ENCODE measurements at regions not wholly inside any gene's neighbourhood (a gene's known extent, or its start where the extent isn't known, plus 50 kb on each side); places are given as distances from the start of the nearest gene placed in this dataset.

DNA sequence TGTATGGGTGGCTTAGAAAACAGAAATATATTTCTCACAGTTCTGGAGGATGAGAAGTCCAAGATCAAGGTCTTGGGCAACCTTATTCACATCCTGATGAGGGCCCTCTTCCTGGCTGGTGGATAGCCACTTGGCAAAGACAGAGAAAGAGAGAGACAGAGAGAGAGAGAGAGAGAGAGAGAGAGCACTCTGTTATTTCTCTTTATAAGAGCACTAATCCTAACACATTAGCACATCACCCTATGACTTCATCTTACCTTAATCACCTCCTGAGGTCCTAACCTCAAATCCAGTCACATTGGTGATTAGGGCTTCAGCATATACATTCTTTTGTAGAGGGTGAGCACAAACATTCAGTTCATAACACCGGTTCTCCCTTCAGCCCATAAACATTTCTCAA, 430.3 kb downstream of the EFNB2 start:
- no peaks in the 10 kb centered on the region for H3K79me2 ChIP-seq (ENCODE audit: insufficient read depth)
- no peaks in the 10 kb centered on the region for H3K9me2 ChIP-seq (ENCODE audit: insufficient read depth)
- no peak overlapping the region for H3K27ac ChIP-seq

DNA sequence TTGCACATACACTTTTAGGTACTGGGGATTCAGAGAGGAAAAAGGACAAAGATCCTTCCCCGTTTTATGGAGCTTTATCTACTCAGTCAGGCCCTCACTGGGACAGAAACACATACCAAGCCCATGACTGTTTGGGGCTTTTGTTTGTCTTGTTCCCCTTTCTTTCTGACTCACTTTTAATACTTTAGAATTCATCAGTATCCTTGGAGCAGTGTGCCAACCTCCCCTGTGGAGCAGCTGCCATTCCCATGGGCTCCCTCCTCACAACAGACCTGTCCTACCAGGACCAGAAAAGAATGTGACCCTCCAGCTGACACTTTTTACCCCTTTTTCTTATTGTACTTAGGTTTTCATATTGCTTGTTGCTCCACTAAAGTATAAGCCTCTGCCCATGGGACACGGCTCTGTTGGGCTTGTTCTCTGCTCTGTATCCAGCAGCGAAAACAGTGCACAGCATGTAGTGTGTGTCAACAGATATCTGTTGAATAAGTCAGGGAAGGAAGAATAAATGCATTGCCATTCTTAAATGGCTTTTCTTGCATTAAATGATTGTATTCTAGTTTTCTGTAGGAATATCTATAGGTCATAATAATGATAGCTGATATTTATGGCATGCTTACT, 431.1 kb downstream of the EFNB2 start:
- in situ Hi-C loops (cut with MboI): no loop called here
- WGBS, 2 experiments (ENCODE audit: low coverage in 1 of 2, low lambda C conversion rate in 2 of 2, missing lambda C conversion rate in 2 of 2): 67 to 69% methylated on average over 3 of the region's 3 CpGs
- H3K27ac ChIP-seq: peak overlapping the region; percentile 64

More for the DNA sequence above, 430.3 kb downstream of the EFNB2 start:
- H3F3A ChIP-seq (ENCODE audit: insufficient read depth): peaks cover 36% of the 10 kb centered on the region
- H3K9ac ChIP-seq: no peak overlapping the region
- H4K20me1 ChIP-seq (ENCODE audit: insufficient read depth): no peaks in the 10 kb centered on the region
- peak; percentile 27 for DNase-seq
- in situ Hi-C loops (cut with MboI): no loop called here
- H2AFZ ChIP-seq: no peak overlapping the region
- H3K27me3 ChIP-seq (replicated peaks; ENCODE audit: insufficient read depth): no peaks in the 10 kb centered on the region
- 64 to 83% methylated on average over 1 of the region's 1 CpG for WGBS, 2 experiments (ENCODE audit: low coverage in 1 of 2, low lambda C conversion rate in 2 of 2, missing lambda C conversion rate in 2 of 2)
- peaks cover 35% of the 10 kb centered on the region for H3K4me1 ChIP-seq (ENCODE audit: insufficient read depth)
- TF ChIP-seq EZH2phosphoT487 (IDR thresholded peaks at IDR 0.05; ENCODE audit: insufficient read depth, low read depth) (no peak), EZH2 (IDR thresholded peaks at IDR 0.05; ENCODE audit: insufficient read depth, poor library complexity, severe bottlenecking) (no peak)
- H3K36me3 ChIP-seq (ENCODE audit: low read depth): no peaks in the 10 kb centered on the region
- no peak overlapping the region for H3K4me2 ChIP-seq (ENCODE audit: unreplicated experiment)
- H3K9me3 ChIP-seq (ENCODE audit: low read depth): no peaks in the 10 kb centered on the region
- H3K4me3 ChIP-seq: no peak overlapping the region

DNA sequence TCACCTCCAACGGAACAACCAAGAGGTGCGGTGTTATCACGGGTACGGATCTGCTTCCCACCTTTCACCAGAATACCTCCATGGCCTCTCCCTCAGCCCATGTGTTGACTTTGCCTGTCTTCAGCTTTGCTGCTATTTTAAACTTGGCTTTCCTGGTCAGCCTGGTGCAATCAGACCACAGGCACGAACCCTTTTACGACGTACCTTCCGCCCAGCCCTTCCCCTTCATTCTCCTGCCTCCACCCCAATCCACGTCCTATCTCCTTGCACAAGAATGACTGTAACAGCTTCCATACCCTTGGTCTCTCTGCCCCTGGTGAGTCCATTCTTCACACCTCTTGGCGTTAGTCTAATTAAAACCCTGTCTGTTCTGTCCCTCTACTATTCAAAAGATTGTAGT, 431.7 kb downstream of the EFNB2 start:
- Histone ChIP-seq H3K9me2 (ENCODE audit: insufficient read depth) (no peaks in the 10 kb centered on the region), H3K36me3 (ENCODE audit: low read depth) (no peaks in the 10 kb centered on the region), H3K27ac (peak overlapping the region; percentile 64), H3K4me1 (ENCODE audit: insufficient read depth) (peaks cover 21% of the 10 kb centered on the region), H3K9me3 (ENCODE audit: low read depth) (no peaks in the 10 kb centered on the region), H4K20me1 (ENCODE audit: insufficient read depth) (no peaks in the 10 kb centered on the region), H3F3A (ENCODE audit: insufficient read depth) (peaks cover 23% of the 10 kb centered on the region), H3K4me2 (ENCODE audit: unreplicated experiment) (no peak overlapping the region), H3K9ac (peak overlapping the region; percentile 12; the same call in 1 of the 2 replicates), H3K27me3 (replicated peaks; ENCODE audit: insufficient read depth) (no peaks in the 10 kb centered on the region), H2AFZ (no peak overlapping the region), H3K4me3 (no peak overlapping the region), H3K79me2 (ENCODE audit: insufficient read depth) (no peaks in the 10 kb centered on the region)
- peak; percentile 42 for DNase-seq
- 82 to 83% methylated on average over 10 of the region's 10 CpGs for WGBS, 2 experiments (ENCODE audit: low coverage in 1 of 2, low lambda C conversion rate in 2 of 2, missing lambda C conversion rate in 2 of 2)
- TF ChIP-seq EZH2 (IDR thresholded peaks at IDR 0.05; ENCODE audit: insufficient read depth, poor library complexity, severe bottlenecking) (no peak), EZH2phosphoT487 (IDR thresholded peaks at IDR 0.05; ENCODE audit: insufficient read depth, low read depth) (no peak)
- in situ Hi-C loops (cut with MboI): no loop called here

More for the DNA sequence above, 431.1 kb downstream of the EFNB2 start:
- Histone ChIP-seq H3K9me2 (ENCODE audit: insufficient read depth) (no peaks in the 10 kb centered on the region), H3K36me3 (ENCODE audit: low read depth) (no peaks in the 10 kb centered on the region), H3K9me3 (ENCODE audit: low read depth) (no peaks in the 10 kb centered on the region), H3K9ac (peak overlapping the region; percentile 12; the same call in 1 of the 2 replicates), H3K4me2 (ENCODE audit: unreplicated experiment) (peak overlapping the region; percentile 31), H4K20me1 (ENCODE audit: insufficient read depth) (no peaks in the 10 kb centered on the region), H3K27me3 (replicated peaks; ENCODE audit: insufficient read depth) (no peaks in the 10 kb centered on the region), H3F3A (ENCODE audit: insufficient read depth) (peaks cover 29% of the 10 kb centered on the region), H3K4me3 (no peak overlapping the region), H2AFZ (no peak overlapping the region), H3K4me1 (ENCODE audit: insufficient read depth) (peaks cover 27% of the 10 kb centered on the region), H3K79me2 (ENCODE audit: insufficient read depth) (no peaks in the 10 kb centered on the region)
- DNase-seq: peak; percentile 90
- no peak for TF ChIP-seq EZH2phosphoT487 (IDR thresholded peaks at IDR 0.05; ENCODE audit: insufficient read depth, low read depth)
- TF ChIP-seq EZH2 (IDR thresholded peaks at IDR 0.05; ENCODE audit: insufficient read depth, poor library complexity, severe bottlenecking): no peak

DNA sequence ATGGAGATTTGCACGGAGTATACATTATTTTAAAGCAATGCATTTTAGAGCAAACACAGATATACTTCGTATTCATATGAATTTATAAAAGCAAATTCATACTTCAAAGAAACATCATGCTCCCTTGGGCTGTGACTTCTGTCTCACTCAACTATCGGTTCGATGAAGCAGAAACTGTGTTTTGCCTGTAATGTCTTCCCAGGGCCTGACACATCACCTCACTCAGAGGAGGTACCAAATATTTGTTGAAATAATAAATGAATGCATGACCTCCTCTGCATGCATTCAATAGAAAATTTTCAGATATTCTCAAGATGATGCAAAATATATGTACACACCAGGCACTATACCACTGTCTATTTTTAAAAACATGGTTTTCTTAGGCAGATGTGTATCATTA, 432.7 kb downstream of the EFNB2 start:
- TF ChIP-seq EZH2phosphoT487 (IDR thresholded peaks at IDR 0.05; ENCODE audit: insufficient read depth, low read depth) (no peak), EZH2 (IDR thresholded peaks at IDR 0.05; ENCODE audit: insufficient read depth, poor library complexity, severe bottlenecking) (no peak)
- no peak overlapping the region for H2AFZ ChIP-seq
- WGBS, 2 experiments (ENCODE audit: low coverage in 1 of 2, low lambda C conversion rate in 2 of 2, missing lambda C conversion rate in 2 of 2): 97 to 98% methylated on average over 4 of the region's 4 CpGs
- H3K4me3 ChIP-seq: no peak overlapping the region
- DNase-seq: no peak
- H3K9me2 ChIP-seq (ENCODE audit: insufficient read depth): no peaks in the 10 kb centered on the region
- H3K27ac ChIP-seq: no peak overlapping the region
- H3K27me3 ChIP-seq (replicated peaks; ENCODE audit: insufficient read depth): no peaks in the 10 kb centered on the region
- H3K4me2 ChIP-seq (ENCODE audit: unreplicated experiment): no peak overlapping the region
- H3K9me3 ChIP-seq (ENCODE audit: low read depth): no peaks in the 10 kb centered on the region
- H3K79me2 ChIP-seq (ENCODE audit: insufficient read depth): no peaks in the 10 kb centered on the region
- H3K36me3 ChIP-seq (ENCODE audit: low read depth): no peaks in the 10 kb centered on the region
- no peak overlapping the region for H3K9ac ChIP-seq
- H4K20me1 ChIP-seq (ENCODE audit: insufficient read depth): no peaks in the 10 kb centered on the region
- in situ Hi-C loops (cut with MboI): no loop called here
- H3F3A ChIP-seq (ENCODE audit: insufficient read depth): peaks cover 21% of the 10 kb centered on the region
- H3K4me1 ChIP-seq (ENCODE audit: insufficient read depth): peaks cover 19% of the 10 kb centered on the region
